ENCODE measurements at regions not wholly inside any gene's neighbourhood (a gene's known extent, or its start where the extent isn't known, plus 50 kb on each side); places are given as distances from the start of the nearest gene placed in this dataset.

DNA sequence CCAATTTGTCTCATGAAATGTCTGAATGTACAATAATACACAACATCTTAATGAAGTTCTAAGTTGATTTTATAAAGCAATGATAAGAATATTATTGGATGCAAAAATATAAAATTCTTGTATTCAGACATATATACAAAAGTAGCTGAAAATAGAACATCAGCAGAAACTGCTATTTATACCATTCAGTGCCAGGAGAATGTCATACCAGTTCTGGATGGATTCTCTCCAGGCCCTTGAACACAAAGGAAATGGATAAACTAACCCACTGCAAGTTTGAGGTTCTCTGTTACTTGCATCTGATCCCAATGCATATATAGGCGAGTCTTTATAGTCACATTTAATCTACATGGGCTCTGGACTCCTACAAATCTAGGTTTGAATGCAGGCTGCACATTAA, 126.3 kb upstream of the KLF3 start:
- TF ChIP-seq, protein P1, sequence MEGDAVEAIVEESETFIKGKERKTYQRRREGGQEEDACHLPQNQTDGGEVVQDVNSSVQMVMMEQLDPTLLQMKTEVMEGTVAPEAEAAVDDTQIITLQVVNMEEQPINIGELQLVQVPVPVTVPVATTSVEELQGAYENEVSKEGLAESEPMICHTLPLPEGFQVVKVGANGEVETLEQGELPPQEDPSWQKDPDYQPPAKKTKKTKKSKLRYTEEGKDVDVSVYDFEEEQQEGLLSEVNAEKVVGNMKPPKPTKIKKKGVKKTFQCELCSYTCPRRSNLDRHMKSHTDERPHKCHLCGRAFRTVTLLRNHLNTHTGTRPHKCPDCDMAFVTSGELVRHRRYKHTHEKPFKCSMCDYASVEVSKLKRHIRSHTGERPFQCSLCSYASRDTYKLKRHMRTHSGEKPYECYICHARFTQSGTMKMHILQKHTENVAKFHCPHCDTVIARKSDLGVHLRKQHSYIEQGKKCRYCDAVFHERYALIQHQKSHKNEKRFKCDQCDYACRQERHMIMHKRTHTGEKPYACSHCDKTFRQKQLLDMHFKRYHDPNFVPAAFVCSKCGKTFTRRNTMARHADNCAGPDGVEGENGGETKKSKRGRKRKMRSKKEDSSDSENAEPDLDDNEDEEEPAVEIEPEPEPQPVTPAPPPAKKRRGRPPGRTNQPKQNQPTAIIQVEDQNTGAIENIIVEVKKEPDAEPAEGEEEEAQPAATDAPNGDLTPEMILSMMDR (IDR thresholded peaks at IDR 0.05; ENCODE audit: low read depth, low read length) = no peak
- TF ChIP-seq EZH2phosphoT487 (IDR thresholded peaks at IDR 0.05; ENCODE audit: low read depth) = no peak
